Skeletal muscle cell (primary cell): ENCODE measurements at regions not wholly inside any gene's neighbourhood (a gene's known extent, or its start where the extent isn't known, plus 50 kb on each side); places are given as distances from the start of the nearest gene placed in this dataset.
A peak's percentile ranks its signal among the peaks of the same experiment; 100 is the strongest.
"Not testable (repeated sequence)": the region's sequence is repeated elsewhere in the genome, so short reads cannot be mapped to it uniquely, and the experiment has no call there.

Source experiments
- DNase-seq: peaks from one replicate; pipeline ENCODE4 v3.0.0-alpha.2; 2010; ENCODE audit warnings: low read depth
- H3K4me3 ChIP-seq: 2 replicates; pipeline ENCODE4 v1.5.1; 2011; ENCODE audit warnings: low read depth, mild to moderate bottlenecking, control low read depth, low read length, moderate library complexity

DNA sequence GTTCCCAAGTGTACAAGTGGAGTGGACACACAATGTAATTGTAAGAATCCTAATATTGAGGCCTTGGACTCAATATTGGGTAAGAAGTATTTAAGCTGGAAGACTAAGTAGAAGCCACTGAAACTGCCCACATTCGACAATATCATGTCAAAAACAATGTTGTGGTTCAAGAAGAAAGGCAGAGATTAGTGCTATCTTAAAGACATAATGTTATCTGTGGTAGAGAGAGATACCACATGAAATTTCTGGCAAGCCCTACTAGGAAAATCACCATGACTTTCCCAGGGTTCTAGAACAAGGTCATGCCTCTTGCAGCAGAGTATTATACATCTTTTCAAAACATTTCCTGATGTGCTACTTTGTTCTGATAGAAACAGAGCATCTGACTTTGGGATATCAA is 192.6 kb downstream of the RAP2B start:
- no peak for DNase-seq
- no peak overlapping the region for H3K4me3 ChIP-seq

DNA sequence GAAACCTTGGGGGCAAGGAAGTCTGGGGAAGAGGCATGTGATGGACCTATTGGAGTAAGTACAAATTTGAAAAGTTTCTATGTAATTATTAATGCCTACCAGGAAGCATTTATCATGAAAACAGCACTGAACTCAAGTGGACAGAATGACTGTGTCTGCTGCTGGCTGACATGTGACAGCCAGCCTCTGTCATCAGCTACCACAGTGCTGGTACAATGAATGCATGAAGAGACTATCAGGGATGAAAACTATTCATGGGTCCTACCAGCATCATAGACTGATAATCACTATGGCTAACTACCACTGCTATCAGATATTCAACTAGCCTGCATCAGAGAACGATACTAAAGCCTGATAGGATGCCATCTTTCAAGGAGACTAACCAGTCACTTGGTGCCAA is 193.5 kb downstream of the RAP2B start:
- H3K4me3 ChIP-seq = no peak overlapping the region
- no peak for DNase-seq

GRCh38 chr3:153356908-153357307 is 194.9 kb downstream of the RAP2B start:
- no peak overlapping the region for H3K4me3 ChIP-seq
- no peak for DNase-seq

DNA sequence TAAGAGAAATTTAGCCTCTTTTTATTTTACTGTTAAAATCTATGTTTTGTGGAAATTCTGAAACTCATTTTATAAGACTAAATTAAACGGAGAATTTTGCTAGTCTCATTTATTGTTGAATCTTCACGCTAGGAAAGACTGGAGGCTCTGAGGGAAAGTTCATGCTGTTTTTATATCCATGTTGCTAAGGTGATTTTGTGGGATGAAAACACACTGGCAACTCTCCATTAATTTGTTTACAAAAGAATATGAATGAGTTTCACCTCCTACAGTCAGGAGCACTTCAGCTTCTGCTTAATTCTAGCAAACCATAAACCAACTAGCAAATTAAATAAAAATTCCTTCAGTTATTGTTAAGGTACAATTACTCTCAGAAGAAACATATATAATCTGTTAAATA is 195.4 kb downstream of the RAP2B start:
- DNase-seq = no peak
- no peak overlapping the region for H3K4me3 ChIP-seq

DNA sequence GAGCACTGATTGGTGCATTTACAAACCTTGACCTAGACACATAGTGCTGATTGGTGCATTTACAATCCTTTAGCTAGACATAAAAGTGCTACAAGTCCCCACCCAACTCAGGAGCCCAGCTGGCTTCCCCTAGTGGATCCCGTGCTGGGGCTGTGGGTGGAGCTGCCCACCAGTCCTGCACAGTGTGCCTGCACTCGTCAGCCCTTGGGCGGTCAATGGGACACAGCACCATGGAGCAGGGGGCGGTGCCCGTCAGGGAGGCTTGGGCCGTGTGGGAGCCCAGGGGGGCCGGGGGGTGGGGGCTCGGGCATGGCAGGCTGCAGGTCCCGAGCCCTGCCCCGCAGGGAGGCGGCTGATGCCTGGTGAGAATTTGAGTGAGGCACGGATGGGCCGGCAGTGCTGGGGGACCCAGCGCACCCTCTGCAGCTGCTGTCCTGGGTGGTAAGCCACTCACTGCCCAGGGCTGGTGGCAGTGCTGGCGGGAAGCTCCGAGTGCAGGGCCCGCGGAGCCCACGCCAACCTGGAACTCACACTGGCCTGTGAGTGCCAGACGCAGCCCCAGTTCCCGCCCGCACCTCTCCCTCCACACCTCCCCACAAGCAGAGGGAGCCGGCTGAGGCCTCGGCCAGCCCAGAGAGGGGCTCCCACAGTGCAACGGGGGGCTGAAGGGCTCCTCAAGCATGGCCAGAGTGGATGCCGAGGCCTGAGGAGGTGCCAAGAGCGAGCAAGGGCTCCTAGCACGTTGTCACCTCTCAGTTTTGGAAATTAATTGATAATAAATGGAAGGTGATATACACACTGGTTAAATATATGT is 207.7 kb downstream of the RAP2B start:
- DNase-seq = no peak
- H3K4me3 ChIP-seq = no peak overlapping the region

GRCh38 chr3:153370680-153371079 is 208.7 kb downstream of the RAP2B start:
- H3K4me3 ChIP-seq = no peak overlapping the region
- DNase-seq = peak; percentile 20

- H3K4me3 ChIP-seq = no peak overlapping the region
- DNase-seq = peak; percentile 82
These were observed 210.3 kb downstream of the RAP2B start for GRCh38 chr3:153372326-153372725.

- H3K4me3 ChIP-seq = no peak overlapping the region
- peak; percentile 60 for DNase-seq
These were observed 211.6 kb downstream of the RAP2B start for GRCh38 chr3:153373606-153374005.

- H3K4me3 ChIP-seq, DNase-seq: not testable (repeated sequence)
These were observed 216.3 kb downstream of the RAP2B start for GRCh38 chr3:153378366-153378765.

GRCh38 chr3:153379516-153379915 is 217.5 kb downstream of the RAP2B start:
- H3K4me3 ChIP-seq = no peak overlapping the region
- no peak for DNase-seq

GRCh38 chr3:153385343-153385742 is 223.3 kb downstream of the RAP2B start:
- no peak overlapping the region for H3K4me3 ChIP-seq
- DNase-seq = no peak

- DNase-seq = no peak
- H3K4me3 ChIP-seq = no peak overlapping the region
These were observed 230.3 kb downstream of the RAP2B start for GRCh38 chr3:153392363-153392762.

- H3K4me3 ChIP-seq = no peak overlapping the region
- DNase-seq = no peak
These were observed 232.0 kb downstream of the RAP2B start for GRCh38 chr3:153394017-153394416.

DNA sequence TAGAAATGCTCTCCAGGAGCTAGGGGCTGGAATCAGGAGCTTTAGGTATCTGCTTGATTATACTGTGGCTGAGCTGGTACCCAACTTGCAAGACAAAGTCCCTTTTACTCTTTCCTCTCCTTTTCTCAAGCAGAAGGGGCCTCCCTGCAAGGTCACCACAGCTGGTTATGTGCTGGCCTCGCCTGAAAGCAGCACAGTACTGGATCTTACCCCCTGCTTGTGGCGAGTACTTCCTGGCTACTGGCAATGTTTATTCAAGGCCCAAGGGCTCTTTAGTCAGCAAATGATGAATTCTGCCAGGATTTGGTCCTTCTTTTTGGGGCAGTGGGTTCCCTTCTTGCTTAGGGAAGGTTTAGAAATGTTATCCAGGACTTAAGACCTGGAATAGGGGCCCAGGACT is 234.6 kb downstream of the RAP2B start:
- no peak overlapping the region for H3K4me3 ChIP-seq
- DNase-seq = no peak

DNA sequence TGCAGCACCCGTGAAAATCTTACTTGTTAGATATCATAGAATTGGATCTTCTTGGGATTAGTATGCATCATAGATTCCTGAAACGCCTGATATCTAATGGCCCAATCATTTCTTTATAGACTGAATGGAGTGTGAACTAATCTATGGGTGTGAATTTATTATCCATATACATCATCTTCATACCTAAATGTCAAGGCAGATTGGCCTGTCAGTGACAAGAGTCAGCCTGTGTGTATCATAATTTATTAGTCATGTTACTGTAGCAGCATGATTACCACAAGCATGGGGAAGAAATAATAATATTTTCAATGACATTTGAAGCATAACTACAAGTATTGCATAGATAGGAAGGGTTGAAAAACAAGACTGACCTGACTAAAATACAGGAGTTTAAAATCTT is 235.8 kb downstream of the RAP2B start:
- no peak for DNase-seq

DNA sequence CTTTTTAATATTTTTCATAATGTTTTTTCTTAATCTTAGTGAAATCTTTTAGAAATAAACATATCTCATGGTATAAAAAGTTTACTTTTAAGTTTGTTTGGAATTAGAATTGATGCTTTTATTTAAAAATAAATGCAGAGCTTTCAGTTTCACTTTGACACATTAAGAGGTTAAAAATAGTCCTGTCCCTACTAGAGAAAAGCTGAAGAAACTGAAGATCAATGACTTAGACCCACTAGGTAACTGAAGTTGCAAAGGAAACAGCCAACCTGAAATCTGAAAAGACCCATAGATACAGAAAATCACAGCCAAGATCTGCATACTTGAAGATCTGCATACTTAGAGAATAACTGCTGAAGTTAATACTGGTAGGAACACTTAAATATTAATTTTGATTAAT is 237.6 kb downstream of the RAP2B start:
- DNase-seq = no peak
- H3K4me3 ChIP-seq = no peak overlapping the region

More for the DNA sequence above, 235.8 kb downstream of the RAP2B start:
- no peak overlapping the region for H3K4me3 ChIP-seq

DNA sequence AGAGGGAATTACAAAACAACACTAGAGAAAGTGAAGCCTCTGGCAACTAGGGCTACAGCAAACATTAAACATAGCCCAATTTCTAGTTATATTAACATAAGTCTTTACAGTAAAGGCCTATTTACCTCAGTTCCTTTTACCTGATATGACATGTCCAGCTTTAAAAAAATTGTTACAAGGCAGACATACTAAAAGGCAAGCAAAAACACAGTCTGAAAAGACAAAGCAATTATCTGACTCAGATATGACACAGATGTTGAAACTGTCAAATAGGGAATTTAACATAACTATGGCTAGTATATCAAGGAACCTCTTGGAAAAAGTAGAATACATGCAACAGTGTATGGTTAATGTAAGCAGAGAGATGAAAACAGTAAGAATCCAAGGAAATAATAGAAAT is 238.6 kb downstream of the RAP2B start:
- no peak overlapping the region for H3K4me3 ChIP-seq
- DNase-seq = no peak

DNA sequence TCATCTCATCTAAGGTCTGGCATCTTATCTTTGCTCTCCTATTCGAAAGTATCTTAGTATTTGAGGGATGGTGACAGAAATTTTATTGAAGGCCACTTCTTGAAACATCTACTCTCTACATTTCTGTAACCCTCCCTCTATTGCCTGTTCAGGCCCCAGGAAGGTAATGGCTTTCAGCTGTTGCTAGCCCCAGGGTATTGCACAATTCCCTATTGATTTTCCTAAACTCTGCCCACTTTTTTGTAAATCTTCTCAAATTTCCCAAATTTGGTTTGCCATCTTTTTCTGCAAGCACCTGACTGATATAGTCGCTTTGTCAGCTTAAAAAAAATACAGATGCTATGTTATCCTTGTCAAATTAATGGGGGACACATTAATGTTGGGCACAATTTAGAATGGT is 242.1 kb downstream of the RAP2B start:
- H3K4me3 ChIP-seq = no peak overlapping the region
- no peak for DNase-seq

- DNase-seq, H3K4me3 ChIP-seq: not testable (repeated sequence)
These were observed 243.3 kb downstream of the RAP2B start for GRCh38 chr3:153405320-153405719.

GRCh38 chr3:153410517-153410916 is 248.5 kb downstream of the RAP2B start:
- H3K4me3 ChIP-seq = no peak overlapping the region
- no peak for DNase-seq

DNA sequence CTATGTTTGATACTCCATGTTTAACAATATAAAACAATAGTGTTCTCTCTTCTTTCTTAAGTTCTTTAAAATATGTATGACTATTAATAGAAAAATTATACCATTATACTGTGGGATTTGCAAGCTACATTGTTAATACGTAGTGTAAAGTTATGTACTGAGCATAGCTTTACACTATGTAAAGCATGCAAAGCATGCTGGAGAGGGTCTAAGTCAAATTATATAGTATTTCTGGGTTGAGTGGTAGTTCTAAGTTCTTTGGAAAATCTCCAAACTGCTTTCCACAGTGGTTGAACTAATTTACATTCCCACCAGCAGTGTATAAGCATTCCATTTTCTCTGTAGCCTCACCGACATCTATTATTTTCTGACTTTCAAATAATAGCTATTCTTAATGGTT is 253.0 kb downstream of the RAP2B start:
- no peak for DNase-seq
- H3K4me3 ChIP-seq = no peak overlapping the region

GRCh38 chr3:153422314-153422713 is 260.3 kb downstream of the RAP2B start:
- no peak overlapping the region for H3K4me3 ChIP-seq
- DNase-seq = no peak
